Right lobe of liver (tissue), 6 donors: ENCODE measurements at regions not wholly inside any gene's neighbourhood (a gene's known extent, or its start where the extent isn't known, plus 50 kb on each side); places are given as distances from the start of the nearest gene placed in this dataset.

Experiments used
- ATAC-seq, 4 donors: fragments of 200-7000 bp; cut with Tn5 transposase; one replicate each; pipeline ENCODE4 v1.9.1; 2020; ENCODE audit warnings: mild to moderate bottlenecking in 4 of 4, moderate library complexity in 4 of 4
- DNase-seq, 3 donors: peaks; one replicate each; pipeline ENCODE4 v3.0.0-alpha.2; 2020
- H3K27ac ChIP-seq, 3 donors: fragments of 200-600 bp; one replicate each; pipeline ENCODE4 v1.8.0; 2022
- H3K27me3 ChIP-seq, 2 donors: fragments of 200-600 bp; one replicate each; pipeline ENCODE4 v1.8.0; 2022
- H3K36me3 ChIP-seq, 4 donors: fragments of 200-600 bp; sonication (generic) in 1 of 4; one replicate each; pipeline versions ENCODE4 v1.5.1 to v1.8.0; 2017 to 2022; ENCODE audit warnings: control low read depth in 1 of 4
- H3K4me1 ChIP-seq, 4 donors: fragments of 200-600 bp; sonication (generic) in 1 of 4; one replicate each; pipeline versions ENCODE4 v1.5.1 to v1.8.0; 2017 to 2022; ENCODE audit warnings: control low read depth in 1 of 4
- H3K4me3 ChIP-seq, 3 donors: fragments of 200-600 bp; one replicate each; pipeline ENCODE4 v1.8.0; 2022
- H3K9me3 ChIP-seq, 4 donors: fragments of 200-600 bp; sonication (generic) in 1 of 4; one replicate each; pipeline versions ENCODE4 v1.5.1 to v1.8.0; 2017 to 2022; ENCODE audit warnings: control low read depth in 1 of 4
- POLR2A ChIP-seq: fragments of 450-650 bp; IDR thresholded peaks from one replicate; pipeline ENCODE4 v1.6.1; 2017; ENCODE audit warnings: antibody characterized with exemption, mild to moderate bottlenecking
- WGBS: methylation state at CpG from one replicate; pipeline ENCODE4 v1.1.6; 2018; ENCODE audit warnings: low coverage, low lambda C conversion rate; ENCODE audit not compliant: insufficient coverage; ENCODE audit errors: missing lambda C conversion rate; 5-methylcytosine and 5-hydroxymethylcytosine counted together
- intact Hi-C, 2 donors: fragments of 100-400 bp; cut with DNase I; formaldehyde crosslinking; loops; one replicate each; pipeline versions ENCODE4 v1.11.2 to v1.14.1; 2022
- TF ChIP-seq, protein P1 (sequence below), 4 donors: fragments of 200-600 bp in 3 of 4; fragments of 450-650 bp in 1 of 4; IDR thresholded peaks; one replicate each; pipeline versions ENCODE4 v1.5.1 to v1.8.0; 2016 to 2022; ENCODE audit warnings: antibody characterized with exemption in 4 of 4, mild to moderate bottlenecking in 2 of 4
- donor health status: DM: no; HTN: yes; CAD: no.
- donor health status: DM: no; HTN: no; CAD: no.
- donor health status: DM: no; HTN: no; CAD: no.
- donor health status: DM: no; HTN: yes; CAD: no.
- donor health status: DM: no; HTN: yes; CAD: no.

DNA sequence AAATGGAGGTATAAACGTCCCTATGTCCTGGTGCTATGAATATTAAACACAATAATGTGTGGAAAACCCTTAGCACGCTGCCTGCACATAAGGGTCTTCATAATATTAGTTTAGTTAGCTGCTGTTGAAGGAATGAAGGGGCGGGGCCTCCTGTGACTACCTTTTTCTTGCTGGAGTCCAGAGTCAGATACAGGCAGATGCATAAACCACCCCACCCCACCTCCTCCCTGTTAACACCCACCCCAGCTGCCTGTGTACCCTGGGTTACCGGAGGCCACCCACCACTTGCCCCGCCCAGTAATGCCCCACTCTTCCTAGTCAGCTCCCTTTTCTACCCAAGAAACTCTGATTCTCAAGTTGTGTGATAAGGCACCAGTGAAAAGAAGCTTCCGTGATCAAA, 158.4 kb downstream of the EN1 start:
- Histone ChIP-seq H3K4me3 (no peak overlapping the region), H3K4me1 (no peaks in the 10 kb centered on the region), H3K27me3 (no peaks in the 10 kb centered on the region), H3K27ac (no peak overlapping the region), H3K36me3 (no peaks in the 10 kb centered on the region), H3K9me3 (no peaks in the 10 kb centered on the region)
- intact Hi-C loops = no loop called here
- no peak for DNase-seq
- TF ChIP-seq, protein P1, sequence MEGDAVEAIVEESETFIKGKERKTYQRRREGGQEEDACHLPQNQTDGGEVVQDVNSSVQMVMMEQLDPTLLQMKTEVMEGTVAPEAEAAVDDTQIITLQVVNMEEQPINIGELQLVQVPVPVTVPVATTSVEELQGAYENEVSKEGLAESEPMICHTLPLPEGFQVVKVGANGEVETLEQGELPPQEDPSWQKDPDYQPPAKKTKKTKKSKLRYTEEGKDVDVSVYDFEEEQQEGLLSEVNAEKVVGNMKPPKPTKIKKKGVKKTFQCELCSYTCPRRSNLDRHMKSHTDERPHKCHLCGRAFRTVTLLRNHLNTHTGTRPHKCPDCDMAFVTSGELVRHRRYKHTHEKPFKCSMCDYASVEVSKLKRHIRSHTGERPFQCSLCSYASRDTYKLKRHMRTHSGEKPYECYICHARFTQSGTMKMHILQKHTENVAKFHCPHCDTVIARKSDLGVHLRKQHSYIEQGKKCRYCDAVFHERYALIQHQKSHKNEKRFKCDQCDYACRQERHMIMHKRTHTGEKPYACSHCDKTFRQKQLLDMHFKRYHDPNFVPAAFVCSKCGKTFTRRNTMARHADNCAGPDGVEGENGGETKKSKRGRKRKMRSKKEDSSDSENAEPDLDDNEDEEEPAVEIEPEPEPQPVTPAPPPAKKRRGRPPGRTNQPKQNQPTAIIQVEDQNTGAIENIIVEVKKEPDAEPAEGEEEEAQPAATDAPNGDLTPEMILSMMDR (IDR thresholded peaks at IDR 0.05) = no peak
- no peak for TF ChIP-seq POLR2A
- WGBS = 50% methylated on average over 5 of the region's 6 CpGs
- ATAC-seq = no peak

DNA sequence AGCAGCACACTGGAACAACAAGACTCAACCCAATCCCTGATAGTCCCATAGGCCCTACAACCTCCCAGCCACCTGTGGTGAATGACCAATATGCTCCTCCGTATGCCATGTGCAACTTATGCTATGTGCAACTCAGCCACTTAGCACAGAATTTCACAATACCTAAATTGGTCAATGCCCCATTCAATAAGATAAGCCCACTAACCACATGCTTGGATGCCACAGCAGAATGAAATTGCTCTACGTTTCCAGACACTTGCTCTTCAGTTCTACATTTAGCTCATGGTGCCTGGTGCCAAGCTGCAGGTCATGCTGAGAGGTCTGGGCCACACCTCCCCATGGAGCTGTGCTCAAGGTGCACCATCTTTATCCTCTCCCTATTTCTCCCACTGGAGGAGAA, 159.8 kb downstream of the EN1 start:
- Histone ChIP-seq H3K27me3 (no peaks in the 10 kb centered on the region), H3K4me3 (no peak overlapping the region), H3K9me3 (no peaks in the 10 kb centered on the region), H3K36me3 (no peaks in the 10 kb centered on the region), H3K4me1 (no peaks in the 10 kb centered on the region), H3K27ac (no peak overlapping the region)
- DNase-seq = no peak
- no peak for TF ChIP-seq POLR2A
- TF ChIP-seq, protein P1 (IDR thresholded peaks at IDR 0.05) = no peak
- intact Hi-C loops = no loop called here
- no peak for ATAC-seq
- no CpG with 5 or more reads among the region's 2 CpGs for whole genome bisulfite sequencing

DNA sequence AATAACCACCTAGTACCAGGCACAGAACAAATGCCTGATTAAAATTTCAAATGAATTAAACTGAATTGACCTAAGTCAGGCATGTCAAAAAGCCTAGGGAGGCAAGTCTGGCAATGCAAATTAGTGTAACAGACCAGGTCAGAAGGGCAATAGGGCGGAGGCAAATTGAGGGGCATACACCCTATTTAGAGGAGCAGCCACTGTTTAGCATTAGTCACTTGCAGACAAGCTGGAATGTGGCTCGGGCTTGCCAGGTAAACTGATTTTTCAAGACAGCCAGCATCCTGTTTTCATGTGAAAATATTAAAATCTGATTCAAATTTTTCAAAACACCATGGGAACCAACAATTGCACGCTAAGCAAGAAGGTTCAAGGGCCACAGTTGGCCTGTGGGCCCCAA, 160.3 kb downstream of the EN1 start:
- H3K27ac ChIP-seq = no peak overlapping the region
- no peaks in the 10 kb centered on the region for H3K36me3 ChIP-seq
- intact Hi-C loops = no loop called here
- H3K27me3 ChIP-seq = no peaks in the 10 kb centered on the region
- WGBS = 61% methylated on average over 3 of the region's 3 CpGs
- no peak for ATAC-seq
- no peaks in the 10 kb centered on the region for H3K9me3 ChIP-seq
- no peaks in the 10 kb centered on the region for H3K4me1 ChIP-seq
- DNase-seq = no peak
- no peak overlapping the region for H3K4me3 ChIP-seq
- TF ChIP-seq, protein P1 (IDR thresholded peaks at IDR 0.05) = no peak
- TF ChIP-seq POLR2A = no peak

DNA sequence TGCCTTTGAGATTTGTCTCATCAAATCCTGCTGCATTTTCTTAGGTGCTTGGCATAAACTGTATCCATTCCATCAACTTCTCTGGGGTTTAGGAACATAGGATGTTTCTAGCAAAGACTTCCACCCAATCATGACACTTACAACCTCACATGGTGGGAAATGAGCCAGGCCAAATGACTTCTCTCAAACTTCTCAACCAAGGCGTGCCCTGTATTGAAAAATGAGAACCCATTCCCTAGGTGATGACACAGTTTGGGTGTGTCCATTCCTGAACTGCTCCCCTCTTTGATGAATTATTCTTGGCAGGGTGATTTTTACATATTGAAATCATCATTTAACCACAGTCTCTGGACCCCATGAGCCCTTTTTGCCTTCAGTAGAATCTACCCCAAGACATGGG, 161.1 kb downstream of the EN1 start:
- intact Hi-C loops = no loop called here

More for the DNA sequence above, 161.1 kb downstream of the EN1 start:
- ATAC-seq (no peak), DNase-seq (no peak)
- no peak overlapping the region for H3K4me3 ChIP-seq
- WGBS = 83% methylated on average over 1 of the region's 1 CpG
- no peaks in the 10 kb centered on the region for H3K36me3 ChIP-seq
- H3K27ac ChIP-seq = no peak overlapping the region
- TF ChIP-seq POLR2A = no peak
- TF ChIP-seq, protein P1 (IDR thresholded peaks at IDR 0.05) = no peak
- H3K9me3 ChIP-seq = no peaks in the 10 kb centered on the region
- H3K4me1 ChIP-seq = no peaks in the 10 kb centered on the region
- no peaks in the 10 kb centered on the region for H3K27me3 ChIP-seq
